UCSD-AML1 (cell line): ENCODE measurements at regions not wholly inside any gene's neighbourhood (a gene's known extent, or its start where the extent isn't known, plus 50 kb on each side); places are given as distances from the start of the nearest gene placed in this dataset.

Source experiments
- DNase-seq: peaks from one replicate; lab custom pipeline; 2025; ENCODE audit not compliant: unreplicated experiment; lab: John Stamatoyannopoulos, UW

GRCh38 chr2:126792993-126793392 is 105.7 kb upstream of the TEX51 start:
- DNase-seq, result no peak

DNA sequence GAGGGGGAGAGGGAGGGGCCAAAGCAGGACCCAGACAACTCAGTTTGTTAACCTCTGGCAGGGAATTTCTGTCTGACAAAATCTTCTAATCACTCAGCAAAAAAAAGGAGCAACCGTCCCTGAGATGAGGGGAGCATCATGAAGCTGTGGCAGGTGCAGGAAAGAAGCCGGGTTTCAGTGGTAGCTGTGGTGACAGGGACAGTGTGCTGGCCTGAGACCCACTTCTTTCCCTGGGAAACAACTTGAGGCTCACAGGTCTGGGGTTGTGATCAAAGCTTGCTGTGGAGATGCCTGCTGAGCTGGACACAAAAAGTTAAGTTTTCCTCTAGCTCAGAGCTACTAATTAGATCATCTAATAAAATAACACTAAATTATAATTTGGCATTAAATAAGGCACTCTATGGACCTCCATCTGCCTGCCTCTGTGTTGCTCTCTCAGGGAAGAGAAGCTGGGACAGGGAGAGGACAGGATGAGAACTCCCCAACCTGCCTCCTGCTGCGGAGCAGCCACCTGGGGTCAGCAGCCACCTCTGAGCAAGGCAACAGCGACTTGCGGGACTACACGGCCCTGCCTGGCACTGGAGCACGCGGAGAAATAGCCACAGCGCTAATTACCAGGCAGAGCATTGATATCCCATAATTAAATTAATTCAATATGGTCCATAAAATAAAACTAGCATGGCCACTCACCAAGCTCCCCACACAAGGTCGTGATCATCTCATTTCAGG is 104.6 kb upstream of the TEX51 start:
- DNase-seq, result no peak

DNA sequence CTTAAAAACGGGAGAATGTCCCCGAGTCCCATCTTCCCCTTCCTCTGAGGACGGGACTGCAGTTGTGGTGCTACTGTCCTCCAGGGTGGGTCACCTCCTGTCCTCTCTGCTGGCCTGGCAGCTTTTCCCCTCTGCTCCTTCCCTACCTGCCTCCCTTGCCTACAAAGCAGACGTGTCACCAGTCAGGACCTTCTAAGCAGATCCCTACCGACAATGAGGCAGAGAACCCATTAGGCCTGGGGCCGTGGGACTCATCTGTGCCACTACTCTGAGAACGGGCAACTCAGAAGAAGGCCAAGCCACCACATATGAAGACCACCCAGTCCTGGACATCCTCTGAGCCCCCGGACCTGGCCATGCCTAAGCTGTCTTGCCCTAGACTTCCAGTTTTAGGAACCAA is 103.0 kb upstream of the TEX51 start:
- DNase-seq, result no peak

GRCh38 chr2:126796931-126797621 is 101.6 kb upstream of the TEX51 start:
- no peak for DNase-seq

DNA sequence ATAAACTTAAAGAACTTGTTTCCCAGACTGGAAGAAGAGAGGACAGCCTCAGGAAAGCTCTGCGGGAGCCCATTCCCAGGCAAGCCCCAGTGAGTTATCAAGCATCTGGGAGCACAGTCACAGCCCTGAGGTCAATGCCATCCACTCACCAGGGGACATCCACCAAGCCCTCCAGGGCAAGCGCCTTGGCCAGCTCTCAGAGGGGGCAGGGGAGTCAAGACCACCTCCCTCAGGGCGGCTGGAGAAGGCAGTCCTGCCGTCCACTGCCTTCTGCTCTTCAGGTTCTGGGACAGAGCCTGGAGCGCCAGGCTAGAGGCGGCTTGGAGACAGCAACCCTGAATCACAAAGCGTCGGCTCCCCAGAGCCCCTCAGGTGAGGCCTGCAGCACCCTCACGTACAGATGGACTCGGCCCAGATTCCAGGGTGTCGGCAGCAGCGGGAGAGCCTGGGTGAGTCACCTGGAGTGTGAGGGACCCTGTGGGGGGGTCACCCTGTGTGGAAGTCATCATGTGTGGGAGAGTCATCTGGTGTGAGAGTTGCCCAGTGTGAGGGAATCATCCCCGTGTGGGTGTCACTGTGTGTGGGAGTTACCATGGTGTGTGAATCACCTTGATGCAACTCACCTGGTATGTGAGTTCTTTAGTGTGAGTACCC is 100.9 kb upstream of the TEX51 start:
- no peak for DNase-seq

DNA sequence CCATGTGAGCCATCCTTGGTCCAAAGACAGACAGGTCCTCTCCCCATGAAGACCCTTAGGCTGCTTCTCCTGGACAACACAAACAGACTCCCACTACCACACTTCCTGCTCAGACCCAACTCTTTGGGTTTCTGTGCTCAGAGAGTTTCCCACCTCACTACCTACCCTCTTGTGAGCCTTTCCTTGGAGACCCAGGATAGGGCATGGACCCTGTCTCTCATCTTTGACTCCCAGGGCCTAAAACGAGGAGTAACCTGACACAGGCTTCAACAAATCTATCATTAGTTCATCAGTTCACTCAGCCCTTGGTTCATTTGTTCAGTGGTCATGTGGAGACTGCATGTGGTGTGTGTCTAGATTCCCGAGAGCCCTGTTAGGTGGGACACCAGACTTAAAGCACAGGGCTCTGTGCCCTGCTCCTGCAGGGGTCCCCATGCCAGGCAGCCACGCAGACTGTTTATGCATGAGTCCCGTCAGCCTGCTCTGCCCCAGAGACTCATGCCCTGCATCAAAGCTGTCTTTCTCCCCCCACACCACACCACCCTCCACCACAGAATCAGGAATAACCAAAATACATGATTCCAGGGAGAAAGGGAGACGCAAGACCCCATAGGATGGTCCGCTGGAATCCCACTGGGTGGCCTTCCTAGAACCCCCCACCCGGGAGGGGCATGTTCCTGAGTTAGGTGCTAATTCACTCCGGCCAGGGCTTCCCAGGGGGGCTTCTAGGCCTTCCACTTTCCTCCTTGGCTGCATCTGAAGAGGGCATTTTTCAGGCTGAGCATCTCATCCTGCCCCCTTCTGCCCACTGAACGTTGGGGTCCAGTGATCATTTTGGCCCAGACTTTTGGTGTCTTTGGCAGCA is 100.2 kb upstream of the TEX51 start:
- no peak for DNase-seq

DNA sequence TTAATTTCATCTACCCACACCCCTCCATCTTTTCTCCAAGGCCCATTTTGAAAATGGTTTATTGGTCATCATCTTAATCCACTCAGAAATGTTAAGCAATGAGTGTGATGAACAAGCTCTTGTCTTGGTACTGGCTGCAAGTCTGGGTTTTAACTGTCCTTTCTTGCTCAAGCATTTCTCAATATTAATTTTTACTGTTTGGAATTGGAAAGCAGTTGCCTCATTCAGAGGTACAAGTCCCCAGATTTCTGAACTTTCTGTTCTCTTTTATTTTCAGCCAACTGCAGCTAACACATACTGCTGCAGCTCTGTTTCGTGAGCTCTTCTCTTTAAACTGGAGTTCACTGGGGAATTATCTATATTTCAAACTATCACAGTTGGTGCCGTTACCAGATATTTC is 99.4 kb upstream of the TEX51 start:
- DNase-seq, result no peak

- no peak for DNase-seq
Measured at GRCh38 chr2:126801473-126801872, 97.2 kb upstream of the TEX51 start.

- DNase-seq, result no peak
Measured at GRCh38 chr2:126802316-126802715, 96.4 kb upstream of the TEX51 start.

- DNase-seq, result no peak
Measured at GRCh38 chr2:126802774-126803433, 95.8 kb upstream of the TEX51 start.

DNA sequence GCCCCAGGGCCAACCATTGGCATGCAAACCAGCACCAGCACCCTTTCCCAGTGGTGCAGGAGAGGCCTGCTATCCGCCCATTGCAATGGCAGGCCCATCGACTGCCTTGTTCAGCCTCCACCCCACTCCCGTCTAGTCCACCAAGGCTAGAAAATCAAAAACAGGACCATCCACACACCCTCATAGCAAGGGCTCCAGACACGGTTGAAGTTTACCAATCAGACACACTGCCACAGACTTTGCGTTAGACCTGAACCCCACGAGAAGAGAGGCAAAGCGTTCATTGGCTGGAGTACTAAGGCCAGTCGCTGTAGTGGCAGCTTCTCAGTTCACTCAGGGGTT is 95.3 kb upstream of the TEX51 start:
- DNase-seq, result no peak

GRCh38 chr2:126804347-126804746 is 94.3 kb upstream of the TEX51 start:
- DNase-seq, result no peak

GRCh38 chr2:126808929-126809328 is 89.8 kb upstream of the TEX51 start:
- no peak for DNase-seq

DNA sequence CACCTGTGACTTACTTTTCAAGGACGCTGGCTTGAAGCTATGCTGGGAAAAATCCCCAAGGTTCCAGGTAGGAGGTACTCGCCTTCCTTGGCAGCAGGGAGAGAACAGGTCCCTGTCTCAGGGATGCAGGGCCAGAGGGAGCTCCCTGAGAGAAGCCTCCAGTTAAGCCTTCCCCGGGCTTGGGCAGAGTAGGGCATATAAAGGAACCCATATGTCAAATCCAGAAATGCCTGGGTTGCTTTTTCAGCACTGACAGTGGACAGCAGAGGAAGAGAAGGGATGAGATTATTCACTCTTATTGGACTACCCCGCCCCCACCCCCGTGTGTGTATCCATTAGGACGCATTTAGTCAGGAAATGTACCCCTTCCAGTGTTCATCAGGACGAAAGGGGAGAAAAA is 89.3 kb upstream of the TEX51 start:
- no peak for DNase-seq

DNA sequence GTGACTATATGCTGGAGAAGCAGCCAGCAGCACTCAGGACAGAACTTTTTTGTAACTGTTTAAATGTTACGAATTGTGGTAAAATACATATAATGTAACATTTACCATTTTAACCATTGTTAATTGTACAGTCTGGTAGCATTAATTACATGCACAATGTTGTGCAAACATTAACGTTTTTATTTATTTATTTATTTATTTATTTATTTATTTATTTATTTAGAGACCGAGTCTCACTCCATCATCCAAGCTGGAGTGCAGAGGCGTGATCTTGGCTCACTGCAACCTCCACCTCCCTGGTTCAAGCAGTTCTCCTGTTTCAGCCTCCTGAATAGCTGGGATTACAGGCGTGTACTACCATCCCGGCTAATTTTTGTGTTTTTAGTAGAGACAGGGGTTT is 88.7 kb upstream of the TEX51 start:
- no peak for DNase-seq

GRCh38 chr2:126811101-126811500 is 87.6 kb upstream of the TEX51 start:
- DNase-seq, result no peak

DNA sequence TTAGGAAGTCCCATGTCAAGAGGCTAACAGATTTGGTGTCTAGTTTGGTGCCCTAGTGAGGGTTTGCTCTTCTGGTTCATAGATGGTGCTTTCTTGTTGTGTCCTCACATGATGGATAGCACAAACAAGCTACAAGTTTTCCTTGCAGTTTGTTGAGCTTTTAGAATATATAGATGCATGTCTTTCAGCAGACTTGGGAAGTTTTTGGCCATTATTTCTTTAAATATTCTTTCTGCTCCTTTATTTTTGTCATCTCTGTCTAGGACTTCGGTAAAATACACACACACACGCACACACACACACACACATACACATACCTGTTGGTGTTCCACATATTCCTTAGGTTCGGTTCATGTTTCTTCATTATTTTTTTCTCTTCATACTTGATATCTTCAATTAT is 81.5 kb upstream of the TEX51 start:
- no peak for DNase-seq

DNA sequence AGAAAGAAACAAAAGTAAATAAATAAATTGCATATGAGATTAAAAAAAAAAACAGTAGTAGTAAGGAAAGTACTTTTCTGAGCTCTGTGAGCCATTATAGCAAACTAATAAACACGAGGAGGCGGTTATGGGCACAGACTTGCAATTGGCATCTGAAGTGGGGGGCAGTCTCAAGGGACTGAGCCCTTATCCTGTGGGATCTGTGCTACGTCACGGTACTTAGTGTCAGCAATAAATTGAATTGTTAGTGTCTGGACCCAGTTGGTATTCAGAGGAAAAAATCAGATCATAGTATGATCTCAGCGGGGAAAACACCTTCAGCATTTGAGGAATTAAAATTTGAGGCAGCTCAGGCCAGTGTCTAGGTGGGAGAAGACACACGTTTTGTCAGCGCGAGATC is 76.6 kb upstream of the TEX51 start:
- no peak for DNase-seq

DNA sequence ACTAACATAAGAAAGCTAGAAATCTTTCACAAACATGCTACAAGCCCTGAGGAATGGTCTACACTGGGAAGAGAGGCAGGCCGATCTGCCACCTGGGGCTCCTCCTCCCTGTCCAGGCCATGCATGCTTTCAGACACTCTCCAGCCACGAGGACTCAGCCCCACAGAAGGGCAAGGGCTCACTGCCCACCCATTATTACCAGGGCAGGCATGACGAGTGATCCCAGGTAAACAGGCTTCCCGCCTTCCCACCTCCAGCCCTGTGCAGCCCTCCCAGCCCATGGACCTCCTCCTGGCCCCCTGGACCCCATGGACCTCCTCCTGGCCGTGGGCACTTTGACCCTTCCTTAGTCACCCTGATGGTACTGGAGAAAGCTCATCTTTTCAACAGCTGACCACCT is 75.8 kb upstream of the TEX51 start:
- no peak for DNase-seq

DNA sequence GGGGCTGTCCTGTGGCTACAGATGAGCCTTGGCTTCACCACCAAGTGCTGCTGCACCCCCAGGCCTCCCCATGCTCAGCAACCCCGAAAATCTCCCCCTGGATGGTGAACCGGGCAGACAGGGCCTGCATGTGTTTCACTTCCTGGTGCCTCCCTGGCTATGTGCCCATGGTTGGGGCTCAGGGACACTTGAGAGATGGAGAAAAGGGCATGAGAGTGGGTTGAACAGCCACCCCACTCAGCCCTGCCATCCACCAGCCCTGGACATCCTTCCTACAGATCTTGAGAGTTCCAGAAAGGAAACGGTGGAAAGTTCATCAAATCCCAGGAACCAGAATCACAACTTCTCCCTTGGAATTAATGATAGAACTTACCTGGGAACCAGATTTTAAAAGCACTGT is 74.7 kb upstream of the TEX51 start:
- no peak for DNase-seq

DNA sequence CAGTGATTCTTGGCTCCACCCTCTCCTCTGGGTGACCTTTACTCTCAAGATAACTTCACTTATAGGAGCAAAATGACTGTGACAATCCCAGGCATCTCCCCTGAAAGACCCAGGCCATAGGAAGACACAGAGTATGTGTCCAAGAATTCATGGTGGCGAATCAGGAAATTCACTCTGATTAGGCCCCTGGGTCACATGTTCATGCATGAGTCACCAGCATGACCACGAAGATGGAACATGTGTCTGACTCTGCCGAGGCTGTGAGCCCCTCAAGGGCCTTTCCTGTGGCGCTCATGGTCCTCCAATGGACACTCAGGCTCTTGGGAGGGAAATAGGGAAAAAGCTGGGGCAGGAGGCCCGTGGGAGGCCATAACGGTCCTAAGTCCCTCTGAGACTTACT is 74.0 kb upstream of the TEX51 start:
- DNase-seq, result no peak
